GM04504 (cell line): ENCODE measurements at regions not wholly inside any gene's neighbourhood (a gene's known extent, or its start where the extent isn't known, plus 50 kb on each side); places are given as distances from the start of the nearest gene placed in this dataset.
"Not testable (repeated sequence)": the region's sequence is repeated elsewhere in the genome, so short reads cannot be mapped to it uniquely, and the experiment has no call there.

ENCODE experiments used
- DNase-seq: peaks from one replicate; pipeline ENCODE4 v3.0.0-alpha.2; 2012; ENCODE audit warnings: low read depth

DNA sequence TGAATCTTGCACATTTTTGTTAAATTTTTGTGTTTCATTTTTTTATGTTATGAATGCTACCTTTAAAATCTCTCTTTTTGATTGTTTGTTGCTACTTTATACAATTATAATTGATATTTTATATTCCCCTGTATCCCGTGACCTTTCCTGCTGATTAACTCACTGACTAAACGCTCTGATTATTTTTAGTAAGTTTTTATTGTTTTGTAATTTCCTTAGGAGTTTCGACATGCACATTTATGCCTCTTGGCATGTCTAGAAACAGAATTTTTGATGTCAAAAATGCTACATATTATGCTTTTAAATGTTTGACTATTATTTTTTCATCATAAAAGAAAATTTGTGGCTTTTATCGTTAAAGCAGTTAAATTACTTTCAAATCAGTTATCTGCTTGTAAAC, 1131.6 kb upstream of the TMEFF2 start:
- no peak for DNase-seq

GRCh38 chr2:193315428-193316091, 1120.8 kb upstream of the TMEFF2 start:
- no peak for DNase-seq

GRCh38 chr2:193303464-193303863, 1108.7 kb upstream of the TMEFF2 start:
- no peak for DNase-seq

- no peak for DNase-seq
Measured at GRCh38 chr2:193294371-193294770, 1099.6 kb upstream of the TMEFF2 start.

GRCh38 chr2:193279361-193279760, 1084.6 kb upstream of the TMEFF2 start:
- DNase-seq = no peak

DNA sequence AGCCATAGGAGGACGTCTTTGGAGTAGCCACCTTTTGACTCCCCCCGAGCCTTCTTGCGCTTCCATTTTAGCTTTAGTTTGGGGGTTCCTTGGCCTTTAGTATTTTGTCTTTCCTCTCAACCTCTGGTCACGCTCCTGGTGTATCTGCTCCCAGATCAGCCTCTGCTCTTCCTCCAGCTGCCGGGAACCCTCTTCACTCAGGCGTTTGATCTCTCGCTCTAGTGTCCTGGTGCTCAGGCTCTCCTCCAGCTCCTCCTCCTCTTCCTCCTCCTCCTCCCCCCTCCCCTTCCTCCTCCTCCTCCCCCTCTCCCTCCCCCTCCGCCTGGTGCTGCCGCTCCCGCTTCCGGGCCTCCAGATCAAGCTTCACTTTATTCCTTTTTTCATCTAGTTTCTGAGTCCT, 1082.3 kb upstream of the TMEFF2 start:
- no peak for DNase-seq

- DNase-seq = no peak
Measured at GRCh38 chr2:193276560-193276959, 1081.8 kb upstream of the TMEFF2 start.

GRCh38 chr2:193276069-193276468, 1081.3 kb upstream of the TMEFF2 start:
- DNase-seq = no peak

GRCh38 chr2:193272011-193272410, 1077.3 kb upstream of the TMEFF2 start:
- no peak for DNase-seq

- no peak for DNase-seq
Measured at GRCh38 chr2:193270816-193271215, 1076.1 kb upstream of the TMEFF2 start.

GRCh38 chr2:193267496-193268002, 1072.8 kb upstream of the TMEFF2 start:
- no peak for DNase-seq

- no peak for DNase-seq
Measured at GRCh38 chr2:193253014-193253530, 1058.3 kb upstream of the TMEFF2 start.

GRCh38 chr2:193251909-193252308, 1057.2 kb upstream of the TMEFF2 start:
- DNase-seq = no peak

DNA sequence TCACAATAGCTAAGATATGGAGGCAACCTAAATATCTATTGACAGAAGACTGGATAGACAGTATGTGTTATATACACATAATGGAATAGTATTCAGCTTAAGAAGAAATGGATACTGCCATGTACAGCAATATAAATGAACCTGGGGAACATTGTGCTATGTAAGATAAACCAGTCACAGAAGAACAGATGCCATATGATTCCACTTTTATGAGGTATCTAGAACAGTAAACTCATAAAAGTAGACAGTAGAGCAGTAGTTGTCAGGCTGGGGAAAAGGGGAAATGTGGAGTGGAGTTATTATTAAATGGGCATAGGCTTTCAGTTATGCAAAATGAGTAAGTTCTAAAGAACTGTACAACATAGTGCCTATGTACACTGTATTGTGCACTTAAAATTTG, 1055.7 kb upstream of the TMEFF2 start:
- no peak for DNase-seq

DNA sequence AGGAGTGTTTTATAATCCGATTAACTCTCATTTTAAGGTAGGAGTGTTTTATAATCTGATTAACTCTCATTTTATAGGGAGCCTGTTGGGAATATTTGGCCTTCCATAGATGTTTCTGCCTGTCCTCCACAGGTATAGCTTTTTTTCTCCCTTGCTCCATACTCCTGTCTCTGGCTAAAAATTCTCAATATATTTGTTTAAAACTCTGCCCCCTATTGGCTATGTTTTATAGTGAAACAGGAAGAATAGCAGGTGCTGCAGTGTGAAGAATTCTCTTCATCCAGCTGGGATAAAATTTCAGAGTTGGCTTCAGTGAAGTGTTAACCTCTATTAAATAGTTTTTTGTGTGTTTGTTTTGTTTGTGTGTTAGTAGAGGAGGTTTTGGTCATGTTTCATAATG, 1046.0 kb upstream of the TMEFF2 start:
- no peak for DNase-seq

DNA sequence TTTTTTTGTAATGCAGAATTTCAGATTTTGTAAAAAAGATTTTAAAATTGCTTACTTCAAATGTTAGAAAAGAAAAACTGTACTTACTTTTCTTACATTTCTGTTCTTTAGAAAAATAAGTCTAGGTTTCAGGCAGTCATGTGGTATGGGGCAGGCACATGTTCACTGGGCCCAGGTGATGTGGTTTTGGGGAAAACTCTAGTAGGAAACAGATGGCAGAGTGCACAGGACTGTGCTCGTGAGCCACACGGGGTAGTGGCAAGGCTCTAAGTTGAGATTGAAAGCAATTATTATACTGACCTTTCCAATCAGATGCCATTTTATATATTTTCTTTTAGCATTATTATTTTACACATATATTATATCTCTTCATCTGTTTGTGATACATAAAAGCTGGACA, 1036.9 kb upstream of the TMEFF2 start:
- DNase-seq = no peak

DNA sequence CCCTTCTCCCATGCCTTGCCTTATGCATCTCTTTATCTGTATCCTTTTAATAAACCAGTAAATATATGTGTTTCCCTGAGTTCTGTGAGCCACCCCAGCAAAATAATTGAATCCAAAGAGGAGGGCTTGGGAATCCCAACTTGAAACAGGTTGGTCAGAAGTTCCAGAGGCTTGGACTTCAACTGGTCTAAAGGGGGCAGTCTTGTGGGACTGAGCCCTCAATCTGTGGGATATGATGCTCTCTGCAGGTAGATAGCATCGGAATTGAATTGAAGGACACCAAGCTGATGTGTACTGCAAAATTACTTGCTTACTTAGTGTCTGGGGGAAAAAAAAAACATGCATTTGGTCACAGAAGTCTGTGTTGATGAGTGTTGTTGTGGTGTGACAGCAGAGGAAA, 1033.5 kb upstream of the TMEFF2 start:
- DNase-seq = no peak

DNA sequence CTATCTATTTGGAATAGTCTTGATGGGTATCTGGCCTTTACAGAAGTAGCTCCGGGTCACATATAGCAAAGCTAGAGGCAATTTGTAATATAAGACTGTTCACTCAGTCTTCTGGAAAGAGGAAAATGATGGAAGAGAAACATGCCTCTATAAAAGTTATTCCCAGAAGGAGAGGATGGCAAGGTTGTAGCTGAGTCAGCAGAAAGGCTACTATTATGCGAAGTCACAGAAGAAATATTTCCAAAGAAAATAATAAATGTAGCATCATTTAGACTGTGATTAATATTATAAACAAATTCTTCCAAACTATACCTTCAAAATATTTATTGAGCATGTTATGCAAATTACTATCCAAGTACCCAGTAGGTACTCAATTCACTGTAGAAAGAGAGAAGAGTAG, 1027.7 kb upstream of the TMEFF2 start:
- DNase-seq = no peak

DNA sequence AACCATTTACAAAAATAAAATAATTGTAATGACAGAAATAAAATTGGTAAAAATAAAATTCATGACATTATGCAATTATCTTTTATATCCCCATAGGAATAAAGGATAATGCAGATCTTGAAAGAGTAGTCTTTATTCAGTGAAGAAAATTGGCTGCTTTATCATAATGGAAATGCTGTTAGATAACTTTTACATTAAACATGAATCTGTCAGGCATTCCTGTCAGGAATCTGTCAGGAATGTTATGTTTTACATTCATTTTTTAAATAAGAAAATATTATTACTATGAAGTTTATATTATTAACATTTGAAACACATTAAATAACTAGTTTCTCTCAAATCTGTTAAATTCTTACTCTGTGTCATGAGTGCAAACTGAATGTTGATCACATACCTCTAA, 1024.7 kb upstream of the TMEFF2 start:
- DNase-seq = no peak

GRCh38 chr2:193201583-193201982, 1006.9 kb upstream of the TMEFF2 start:
- DNase-seq = no peak

DNA sequence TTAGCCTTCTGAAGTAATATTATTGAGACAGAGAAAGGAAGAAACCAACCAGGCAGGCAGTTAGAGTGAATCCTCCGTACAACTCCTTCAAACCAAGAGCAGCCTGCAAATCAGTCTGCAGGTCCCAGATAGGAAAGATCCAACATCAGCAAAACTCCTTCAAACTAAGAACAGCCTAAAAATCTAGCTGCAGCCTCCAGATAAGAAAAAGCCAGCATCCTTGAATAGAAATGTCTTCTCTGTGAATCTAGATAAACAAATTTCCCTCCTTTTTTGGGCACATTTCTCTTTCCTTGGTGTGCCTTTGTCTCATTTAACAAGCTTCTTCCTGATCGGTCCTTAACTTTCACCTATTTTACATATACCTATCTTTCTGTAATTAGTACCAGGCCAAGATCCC, 1004.6 kb upstream of the TMEFF2 start:
- DNase-seq = no peak

DNA sequence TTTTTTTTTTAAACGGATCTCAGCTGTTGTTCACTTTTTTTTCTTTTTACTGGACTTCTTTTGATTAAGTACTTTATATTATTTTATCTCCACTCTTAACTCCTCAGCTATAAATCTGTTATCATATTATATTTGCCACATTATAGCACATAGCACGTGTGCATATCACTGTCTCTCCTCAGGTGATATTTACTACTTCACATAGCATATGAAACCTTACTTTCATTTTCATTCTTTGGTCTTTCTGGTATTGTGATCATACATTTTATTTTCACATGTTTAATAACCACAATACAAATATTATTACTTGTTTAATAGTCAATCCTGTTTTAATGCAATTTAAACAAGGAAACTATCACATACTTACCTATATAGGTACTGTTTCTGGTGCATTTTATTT, 993.1 kb upstream of the TMEFF2 start:
- DNase-seq = no peak

- DNase-seq = not testable (repeated sequence)
Measured at GRCh38 chr2:193170981-193171380, 976.2 kb upstream of the TMEFF2 start.

DNA sequence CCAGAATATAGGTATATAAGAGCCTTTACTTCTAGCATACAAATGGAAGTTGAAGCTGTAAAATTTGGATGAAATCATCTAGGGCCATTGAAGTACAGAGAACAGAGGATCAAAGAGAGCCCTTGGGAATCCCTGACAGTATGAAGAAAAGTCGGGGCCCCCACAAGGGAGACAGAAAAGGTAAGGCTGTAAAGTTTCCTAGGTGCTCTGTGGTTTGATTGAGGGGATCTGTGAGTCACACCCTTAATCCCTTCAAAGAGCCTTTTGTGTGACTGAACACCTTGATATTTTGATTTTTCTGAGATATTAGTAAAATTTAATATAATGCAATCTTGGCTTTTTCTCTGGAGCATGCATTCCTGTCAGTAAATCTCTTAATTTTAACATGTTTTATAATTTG, 961.7 kb upstream of the TMEFF2 start:
- DNase-seq = no peak
